GM21619 (cell line): ENCODE measurements at regions not wholly inside any gene's neighbourhood (a gene's known extent, or its start where the extent isn't known, plus 50 kb on each side); places are given as distances from the start of the nearest gene placed in this dataset.

Experiments used
- ATAC-seq: cut with Tn5 transposase; IDR thresholded peaks from one replicate; pipeline ENCODE4 v1.9.1; 2021; ENCODE audit not compliant: unreplicated experiment

GRCh38 chr6:164130151-164130550 lies 715.6 kb downstream of the QKI start:
- ATAC-seq, result no peak

GRCh38 chr6:164129218-164129617 lies 714.7 kb downstream of the QKI start:
- ATAC-seq, result no peak

GRCh38 chr6:164128101-164128500 lies 713.6 kb downstream of the QKI start:
- ATAC-seq, result no peak

- ATAC-seq, result no peak
Measured at GRCh38 chr6:164124986-164125385, 710.5 kb downstream of the QKI start.

GRCh38 chr6:164124473-164124872 lies 710.0 kb downstream of the QKI start:
- no peak for ATAC-seq

GRCh38 chr6:164122109-164122508 lies 707.6 kb downstream of the QKI start:
- ATAC-seq, result no peak

GRCh38 chr6:164121527-164121926 lies 707.0 kb downstream of the QKI start:
- ATAC-seq, result no peak

GRCh38 chr6:164114651-164115050 lies 700.1 kb downstream of the QKI start:
- ATAC-seq, result no peak

GRCh38 chr6:164114051-164114450 lies 699.5 kb downstream of the QKI start:
- no peak for ATAC-seq

GRCh38 chr6:164113637-164114036 lies 699.1 kb downstream of the QKI start:
- ATAC-seq, result no peak

GRCh38 chr6:164109770-164110140 lies 695.2 kb downstream of the QKI start:
- no peak for ATAC-seq

GRCh38 chr6:164108869-164109769 lies 694.6 kb downstream of the QKI start:
- ATAC-seq, result no peak

GRCh38 chr6:164108092-164108491 lies 693.6 kb downstream of the QKI start:
- no peak for ATAC-seq

- no peak for ATAC-seq
Measured at GRCh38 chr6:164107297-164107995, 692.9 kb downstream of the QKI start.

- ATAC-seq, result no peak
Measured at GRCh38 chr6:164106345-164106769, 691.8 kb downstream of the QKI start.

- no peak for ATAC-seq
Measured at GRCh38 chr6:164105705-164106104, 691.2 kb downstream of the QKI start.

GRCh38 chr6:164104432-164104831 lies 689.9 kb downstream of the QKI start:
- ATAC-seq, result no peak

GRCh38 chr6:164102693-164103092 lies 688.2 kb downstream of the QKI start:
- no peak for ATAC-seq

- ATAC-seq, result no peak
Measured at GRCh38 chr6:164101859-164102258, 687.3 kb downstream of the QKI start.

GRCh38 chr6:164099269-164099865 lies 684.8 kb downstream of the QKI start:
- ATAC-seq, result no peak

GRCh38 chr6:164098857-164099267 lies 684.3 kb downstream of the QKI start:
- ATAC-seq, result no peak
